ENCODE measurements at regions not wholly inside any gene's neighbourhood (a gene's known extent, or its start where the extent isn't known, plus 50 kb on each side); places are given as distances from the start of the nearest gene placed in this dataset.

- no peak for DNase-seq (ENCODE audit: low spot score)
Observed at GRCh38 chr7:135731-136645, 56.4 kb upstream of the FAM20C start.

GRCh38 chr7:137094-137891 lies 55.1 kb upstream of the FAM20C start:
- DNase-seq (ENCODE audit: low spot score), result no peak

GRCh38 chr7:139131-139530 lies 53.2 kb upstream of the FAM20C start:
- no peak for DNase-seq (ENCODE audit: low spot score)

GRCh38 chr7:139561-140243 lies 52.7 kb upstream of the FAM20C start:
- no peak for DNase-seq (ENCODE audit: low spot score)

- no peak for DNase-seq (ENCODE audit: low spot score)
Observed at GRCh38 chr7:140996-141395, 51.4 kb upstream of the FAM20C start.

- DNase-seq (ENCODE audit: low spot score), result no peak
Observed at GRCh38 chr7:142248-142941, 50.0 kb upstream of the FAM20C start.
